ENCODE measurements at regions not wholly inside any gene's neighbourhood (a gene's known extent, or its start where the extent isn't known, plus 50 kb on each side); places are given as distances from the start of the nearest gene placed in this dataset.

GRCh38 chr2:3929374-3929773 is 226.0 kb downstream of the DCDC2C start:
- Histone ChIP-seq H3K9me3 (ENCODE audit: control insufficient read depth in 1 of 2, insufficient read depth in 1 of 2, low read depth in 1 of 2, low read length in 2 of 2) (no peaks in the 10 kb centered on the region), H3K36me3 (ENCODE audit: control insufficient read depth in 1 of 2, insufficient read depth in 2 of 2, low read length in 2 of 2) (no peaks in the 10 kb centered on the region), H3K27me3 (ENCODE audit: insufficient read depth, low read length) (no peaks in the 10 kb centered on the region), H3K4me3 (replicated peaks in 1 of 2; ENCODE audit: low read depth in 1 of 2, low read length in 2 of 2) (no peak overlapping the region), H3K4me2 (ENCODE audit: low read length) (no peak overlapping the region), H3K9me2 (ENCODE audit: insufficient read depth) (no peaks in the 10 kb centered on the region), H3K27ac (ENCODE audit: low read depth, low read length) (no peak overlapping the region), H3K9ac (ENCODE audit: low read length) (no peak overlapping the region), H4K20me1 (ENCODE audit: insufficient read depth) (no peaks in the 10 kb centered on the region), H3K79me2 (ENCODE audit: insufficient read depth, low read length) (no peaks in the 10 kb centered on the region), H3K4me1 (ENCODE audit: control insufficient read depth in 1 of 2, insufficient read depth in 2 of 2, low read length in 2 of 2) (no peaks in the 10 kb centered on the region), H2AFZ (ENCODE audit: low read depth, low read length, poor library complexity, severe bottlenecking) (no peak overlapping the region)
- CTCF ChIA-PET, result no interaction called here
- RAD21 ChIA-PET (ENCODE audit: low non-redundant PET in 1 of 2, low total read pairs in 2 of 2, uncharacterized antibody in 2 of 2, unreplicated experiment in 2 of 2), result no interaction called here
- POLR2A ChIA-PET, result no interaction called here
- ATAC-seq (no peak), DNase-seq (ENCODE audit: low read depth, low spot score) (no peak)
- intact Hi-C loops (cut with micrococcal nuclease), result no loop called here
- no peak for TF ChIP-seq POLR2A (IDR thresholded peaks at IDR 0.05; ENCODE audit: borderline replicate concordance, extremely low read depth, insufficient read depth, insufficient read length)
- TF ChIP-seq SP1 (IDR thresholded peaks at IDR 0.05; ENCODE audit: low read depth), result no peak
- no peak for TF ChIP-seq MAX (IDR thresholded peaks at IDR 0.05)
- TF ChIP-seq CEBPB (IDR thresholded peaks at IDR 0.05; ENCODE audit: low read depth), result no peak
- TF ChIP-seq REST (IDR thresholded peaks at IDR 0.05; ENCODE audit: low read depth), result no peak
- no peak for TF ChIP-seq EZH2phosphoT487 (IDR thresholded peaks at IDR 0.05; ENCODE audit: borderline replicate concordance)
- TF ChIP-seq POLR2AphosphoS5 (IDR thresholded peaks at IDR 0.05; ENCODE audit: low read depth, low read length), result no peak
- TF ChIP-seq EZH2 (IDR thresholded peaks at IDR 0.05), result no peak
- no TSS peak for BruUV-seq (replicated peaks)

GRCh38 chr2:3930246-3930645 is 226.9 kb downstream of the DCDC2C start:
- Histone ChIP-seq H3K9ac (ENCODE audit: low read length) (no peak overlapping the region), H3K79me2 (ENCODE audit: insufficient read depth, low read length) (no peaks in the 10 kb centered on the region), H3K9me2 (ENCODE audit: insufficient read depth) (no peaks in the 10 kb centered on the region), H3K27ac (ENCODE audit: low read depth, low read length) (no peak overlapping the region), H2AFZ (ENCODE audit: low read depth, low read length, poor library complexity, severe bottlenecking) (no peak overlapping the region), H3K9me3 (ENCODE audit: control insufficient read depth in 1 of 2, insufficient read depth in 1 of 2, low read depth in 1 of 2, low read length in 2 of 2) (no peaks in the 10 kb centered on the region), H3K36me3 (ENCODE audit: control insufficient read depth in 1 of 2, insufficient read depth in 2 of 2, low read length in 2 of 2) (no peaks in the 10 kb centered on the region), H4K20me1 (ENCODE audit: insufficient read depth) (no peaks in the 10 kb centered on the region), H3K4me1 (ENCODE audit: control insufficient read depth in 1 of 2, insufficient read depth in 2 of 2, low read length in 2 of 2) (no peaks in the 10 kb centered on the region), H3K27me3 (ENCODE audit: insufficient read depth, low read length) (no peaks in the 10 kb centered on the region), H3K4me2 (ENCODE audit: low read length) (no peak overlapping the region), H3K4me3 (replicated peaks in 1 of 2; ENCODE audit: low read depth in 1 of 2, low read length in 2 of 2) (no peak overlapping the region)
- no TSS peak for BruUV-seq (replicated peaks)
- ChIA-PET RAD21 (ENCODE audit: low non-redundant PET in 1 of 2, low total read pairs in 2 of 2, uncharacterized antibody in 2 of 2, unreplicated experiment in 2 of 2) (no interaction called here), CTCF (no interaction called here), POLR2A (no interaction called here)
- DNase-seq (ENCODE audit: low read depth, low spot score) (no peak), ATAC-seq (no peak)
- intact Hi-C loops (cut with micrococcal nuclease), result no loop called here
- no peak for TF ChIP-seq EZH2phosphoT487 (IDR thresholded peaks at IDR 0.05; ENCODE audit: borderline replicate concordance)
- TF ChIP-seq EZH2 (IDR thresholded peaks at IDR 0.05), result no peak
- no peak for TF ChIP-seq ZBTB33 (IDR thresholded peaks at IDR 0.05; ENCODE audit: extremely low read depth, insufficient replicate concordance, low read length)
- no peak for TF ChIP-seq EGR1 (IDR thresholded peaks at IDR 0.05; ENCODE audit: low read depth)
- no peak for TF ChIP-seq POLR2AphosphoS5 (IDR thresholded peaks at IDR 0.05; ENCODE audit: low read depth, low read length)
- no peak for TF ChIP-seq YY1 (IDR thresholded peaks at IDR 0.05; ENCODE audit: extremely low read depth, insufficient replicate concordance, low read depth, low read length)
- TF ChIP-seq SIN3A (IDR thresholded peaks at IDR 0.05; ENCODE audit: low read depth), result no peak
- no peak for TF ChIP-seq SRF (IDR thresholded peaks at IDR 0.05; ENCODE audit: low read depth)
- TF ChIP-seq CBX3 (IDR thresholded peaks at IDR 0.05; ENCODE audit: low read depth), result no peak
